Vagina (tissue), 2 donors: ENCODE measurements at regions not wholly inside any gene's neighbourhood (a gene's known extent, or its start where the extent isn't known, plus 50 kb on each side); places are given as distances from the start of the nearest gene placed in this dataset.

Source experiments
- CTCF ChIP-seq, 3 experiments: fragments of 450-650 bp in 2 of 3; fragments of 200-600 bp in 1 of 3; sonication (generic) in 1 of 3; IDR thresholded peaks; one replicate each; pipeline ENCODE4 v1.5.1; 2017 to 2019; ENCODE audit warnings: antibody characterized with exemption in 3 of 3, mild to moderate bottlenecking in 2 of 3, moderate library complexity in 2 of 3
- POLR2A ChIP-seq, 2 donors: fragments of 450-650 bp; IDR thresholded peaks; one replicate each; pipeline ENCODE4 v1.6.1; 2017; ENCODE audit warnings: antibody characterized with exemption in 2 of 2, mild to moderate bottlenecking in 2 of 2, moderate library complexity in 2 of 2

GRCh38 chr2:9724565-9724964, 93.8 kb upstream of the YWHAQ start:
- TF ChIP-seq CTCF (IDR thresholded peaks at IDR 0.05): no peak
- TF ChIP-seq POLR2A (IDR thresholded peaks at IDR 0.05): no peak
